ENCODE measurements at regions not wholly inside any gene's neighbourhood (a gene's known extent, or its start where the extent isn't known, plus 50 kb on each side); places are given as distances from the start of the nearest gene placed in this dataset.
"Not testable (repeated sequence)": the region's sequence is repeated elsewhere in the genome, so short reads cannot be mapped to it uniquely, and the experiment has no call there.

DNA sequence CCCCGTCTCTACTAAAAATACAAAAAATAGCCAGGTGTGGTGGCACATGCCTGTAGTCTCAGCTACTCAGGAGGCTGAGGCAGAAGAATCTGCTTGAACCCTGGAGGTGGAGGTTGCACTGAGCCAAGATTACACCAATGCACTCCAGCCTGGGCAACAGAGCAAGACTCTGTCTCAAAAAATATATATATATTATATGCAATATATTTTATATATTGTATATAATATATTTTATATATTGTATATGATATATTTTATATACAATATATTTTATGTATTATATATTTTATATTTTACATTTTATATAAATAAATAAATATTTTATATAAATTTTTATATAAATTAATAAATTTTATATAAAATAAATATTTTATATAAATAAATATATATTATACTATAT lies 140.2 kb upstream of the ATP11B start:
- TF ChIP-seq, protein P1, sequence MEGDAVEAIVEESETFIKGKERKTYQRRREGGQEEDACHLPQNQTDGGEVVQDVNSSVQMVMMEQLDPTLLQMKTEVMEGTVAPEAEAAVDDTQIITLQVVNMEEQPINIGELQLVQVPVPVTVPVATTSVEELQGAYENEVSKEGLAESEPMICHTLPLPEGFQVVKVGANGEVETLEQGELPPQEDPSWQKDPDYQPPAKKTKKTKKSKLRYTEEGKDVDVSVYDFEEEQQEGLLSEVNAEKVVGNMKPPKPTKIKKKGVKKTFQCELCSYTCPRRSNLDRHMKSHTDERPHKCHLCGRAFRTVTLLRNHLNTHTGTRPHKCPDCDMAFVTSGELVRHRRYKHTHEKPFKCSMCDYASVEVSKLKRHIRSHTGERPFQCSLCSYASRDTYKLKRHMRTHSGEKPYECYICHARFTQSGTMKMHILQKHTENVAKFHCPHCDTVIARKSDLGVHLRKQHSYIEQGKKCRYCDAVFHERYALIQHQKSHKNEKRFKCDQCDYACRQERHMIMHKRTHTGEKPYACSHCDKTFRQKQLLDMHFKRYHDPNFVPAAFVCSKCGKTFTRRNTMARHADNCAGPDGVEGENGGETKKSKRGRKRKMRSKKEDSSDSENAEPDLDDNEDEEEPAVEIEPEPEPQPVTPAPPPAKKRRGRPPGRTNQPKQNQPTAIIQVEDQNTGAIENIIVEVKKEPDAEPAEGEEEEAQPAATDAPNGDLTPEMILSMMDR (IDR thresholded peaks at IDR 0.05; ENCODE audit: extremely low read depth in 1 of 2, insufficient read depth in 1 of 2, low read depth in 1 of 2, low read length in 2 of 2), result not testable (repeated sequence)
- not testable (repeated sequence) for TF ChIP-seq POLR2AphosphoS5 (IDR thresholded peaks at IDR 0.05; ENCODE audit: insufficient read depth, low read depth, low read length); EZH2 (IDR thresholded peaks at IDR 0.05; ENCODE audit: borderline replicate concordance, low read depth, low read length, severe bottlenecking); MAX (IDR thresholded peaks at IDR 0.05; ENCODE audit: insufficient read depth, insufficient read length); POLR2A (IDR thresholded peaks at IDR 0.05; ENCODE audit: low read depth, low read length)
